HG03520 (cell line): ENCODE measurements at regions not wholly inside any gene's neighbourhood (a gene's known extent, or its start where the extent isn't known, plus 50 kb on each side); places are given as distances from the start of the nearest gene placed in this dataset.

Source experiments
- ATAC-seq: cut with Tn5 transposase; IDR thresholded peaks from one replicate; pipeline ENCODE4 v1.9.1; 2021; ENCODE audit warnings: mild to moderate bottlenecking, moderate library complexity; ENCODE audit not compliant: unreplicated experiment

GRCh38 chr2:121860033-121860757, 104.7 kb downstream of the TSN start:
- ATAC-seq: no peak

GRCh38 chr2:121860758-121861227, 105.3 kb downstream of the TSN start:
- ATAC-seq: no peak

- no peak for ATAC-seq
Measured at GRCh38 chr2:121862286-121862685, 106.8 kb downstream of the TSN start.

- no peak for ATAC-seq
Measured at GRCh38 chr2:121865914-121866313, 110.5 kb downstream of the TSN start.

GRCh38 chr2:121866789-121867188, 111.3 kb downstream of the TSN start:
- ATAC-seq: no peak

- ATAC-seq: no peak
Measured at GRCh38 chr2:121868652-121869051, 113.2 kb downstream of the TSN start.

GRCh38 chr2:121869363-121869762, 113.9 kb downstream of the TSN start:
- no peak for ATAC-seq

- no peak for ATAC-seq
Measured at GRCh38 chr2:121869873-121870272, 114.4 kb downstream of the TSN start.

GRCh38 chr2:121872651-121873050, 117.2 kb downstream of the TSN start:
- ATAC-seq: no peak

- ATAC-seq: no peak
Measured at GRCh38 chr2:121873864-121874263, 118.4 kb downstream of the TSN start.

GRCh38 chr2:121875585-121876185, 120.2 kb downstream of the TSN start:
- ATAC-seq: no peak

- ATAC-seq: no peak
Measured at GRCh38 chr2:121877366-121877765, 121.9 kb downstream of the TSN start.

- ATAC-seq: no peak
Measured at GRCh38 chr2:121880283-121880682, 124.8 kb downstream of the TSN start.

GRCh38 chr2:121881038-121881437, 125.6 kb downstream of the TSN start:
- no peak for ATAC-seq

GRCh38 chr2:121881950-121882349, 126.5 kb downstream of the TSN start:
- no peak for ATAC-seq

GRCh38 chr2:121884078-121884477, 128.6 kb downstream of the TSN start:
- ATAC-seq: no peak

- ATAC-seq: no peak
Measured at GRCh38 chr2:121884511-121884921, 129.1 kb downstream of the TSN start.

GRCh38 chr2:121886059-121886458, 130.6 kb downstream of the TSN start:
- ATAC-seq: no peak

- ATAC-seq: no peak
Measured at GRCh38 chr2:121887513-121888188, 132.2 kb downstream of the TSN start.

GRCh38 chr2:121888189-121888557, 132.7 kb downstream of the TSN start:
- ATAC-seq: peak; percentile 91

- ATAC-seq: no peak
Measured at GRCh38 chr2:121890041-121890440, 134.6 kb downstream of the TSN start.
